ENCODE measurements at regions not wholly inside any gene's neighbourhood (a gene's known extent, or its start where the extent isn't known, plus 50 kb on each side); places are given as distances from the start of the nearest gene placed in this dataset.

- Histone ChIP-seq H3K36me3 (no peaks in the 10 kb centered on the region), H3K4me3 (no peak overlapping the region), H3K27ac (no peak overlapping the region), H3K9me3 (no peaks in the 10 kb centered on the region), H3K4me1 (no peaks in the 10 kb centered on the region), H3K27me3 (no peaks in the 10 kb centered on the region)
- intact Hi-C loops (cut with DNase I; ENCODE audit: low total_unique reads) = no loop called here
- DNase-seq = no peak
- TF ChIP-seq CTCF (IDR thresholded peaks at IDR 0.05) = no peak
Measured at GRCh38 chr5:25119650-25120049, 474.9 kb upstream of the CDH10 start.

- DNase-seq = no peak
- no peaks in the 10 kb centered on the region for H3K36me3 ChIP-seq
- no peaks in the 10 kb centered on the region for H3K4me1 ChIP-seq
- no peaks in the 10 kb centered on the region for H3K27me3 ChIP-seq
- H3K4me3 ChIP-seq = no peak overlapping the region
- intact Hi-C loops (cut with DNase I; ENCODE audit: low total_unique reads) = no loop called here
- no peaks in the 10 kb centered on the region for H3K9me3 ChIP-seq
- H3K27ac ChIP-seq = no peak overlapping the region
- no peak for TF ChIP-seq CTCF (IDR thresholded peaks at IDR 0.05)
Measured at GRCh38 chr5:25107853-25108252, 463.1 kb upstream of the CDH10 start.

DNA sequence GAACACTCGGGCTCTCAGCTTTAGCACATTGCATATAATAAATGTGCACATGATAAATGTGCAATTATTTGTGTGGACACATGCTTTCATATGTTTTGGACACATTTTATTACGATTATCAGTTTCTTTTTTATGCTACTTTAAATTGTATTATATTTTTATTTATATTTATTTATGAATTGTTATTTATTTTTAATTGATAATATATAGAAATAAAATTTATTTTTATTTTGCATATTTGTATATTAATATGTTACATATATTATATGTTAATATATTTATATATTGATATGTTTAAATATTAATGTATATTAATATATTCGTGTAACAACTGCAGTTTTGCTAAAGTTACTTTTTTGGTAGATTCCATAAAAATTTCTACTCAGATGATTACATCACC, 454.8 kb upstream of the CDH10 start:
- no peaks in the 10 kb centered on the region for H3K27me3 ChIP-seq
- TF ChIP-seq CTCF (IDR thresholded peaks at IDR 0.05) = no peak

GRCh38 chr5:25095261-25095660, 450.5 kb upstream of the CDH10 start:
- no peak overlapping the region for H3K4me3 ChIP-seq
- TF ChIP-seq CTCF (IDR thresholded peaks at IDR 0.05) = no peak
- H3K4me1 ChIP-seq = no peaks in the 10 kb centered on the region
- H3K36me3 ChIP-seq = no peaks in the 10 kb centered on the region
- no peaks in the 10 kb centered on the region for H3K9me3 ChIP-seq
- no peaks in the 10 kb centered on the region for H3K27me3 ChIP-seq
- no peak for DNase-seq
- intact Hi-C loops (cut with DNase I; ENCODE audit: low total_unique reads) = no loop called here
- no peak overlapping the region for H3K27ac ChIP-seq

More for the DNA sequence above, 454.8 kb upstream of the CDH10 start:
- H3K36me3 ChIP-seq = no peaks in the 10 kb centered on the region
- intact Hi-C loops (cut with DNase I; ENCODE audit: low total_unique reads) = no loop called here
- no peak for DNase-seq
- H3K4me1 ChIP-seq = no peaks in the 10 kb centered on the region
- H3K4me3 ChIP-seq = no peak overlapping the region
- no peaks in the 10 kb centered on the region for H3K9me3 ChIP-seq
- no peak overlapping the region for H3K27ac ChIP-seq

DNA sequence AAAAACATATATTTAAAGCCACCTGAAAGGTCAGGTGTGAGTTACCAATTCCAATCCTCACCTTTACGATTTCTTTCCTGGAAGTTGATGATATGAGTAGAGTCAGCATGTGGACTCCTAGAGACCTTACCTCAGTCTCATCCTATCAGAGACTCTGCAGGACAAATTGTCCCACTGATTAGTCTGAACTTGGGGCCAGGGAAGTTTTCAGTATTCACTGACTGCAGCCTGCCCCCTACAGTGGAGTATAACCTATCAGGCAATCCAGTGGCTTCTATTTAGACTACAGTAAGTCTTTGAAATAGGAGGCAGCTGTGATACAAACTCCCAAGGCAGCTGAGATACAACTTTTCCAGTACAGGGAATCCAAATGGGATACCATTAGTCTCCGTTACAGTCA, 449.4 kb upstream of the CDH10 start:
- H3K27ac ChIP-seq = no peak overlapping the region
- H3K9me3 ChIP-seq = no peaks in the 10 kb centered on the region
- no peaks in the 10 kb centered on the region for H3K36me3 ChIP-seq
- TF ChIP-seq CTCF (IDR thresholded peaks at IDR 0.05) = no peak
- intact Hi-C loops (cut with DNase I; ENCODE audit: low total_unique reads) = no loop called here
- H3K4me3 ChIP-seq = no peak overlapping the region
- H3K4me1 ChIP-seq = no peaks in the 10 kb centered on the region
- H3K27me3 ChIP-seq = no peaks in the 10 kb centered on the region
- no peak for DNase-seq

DNA sequence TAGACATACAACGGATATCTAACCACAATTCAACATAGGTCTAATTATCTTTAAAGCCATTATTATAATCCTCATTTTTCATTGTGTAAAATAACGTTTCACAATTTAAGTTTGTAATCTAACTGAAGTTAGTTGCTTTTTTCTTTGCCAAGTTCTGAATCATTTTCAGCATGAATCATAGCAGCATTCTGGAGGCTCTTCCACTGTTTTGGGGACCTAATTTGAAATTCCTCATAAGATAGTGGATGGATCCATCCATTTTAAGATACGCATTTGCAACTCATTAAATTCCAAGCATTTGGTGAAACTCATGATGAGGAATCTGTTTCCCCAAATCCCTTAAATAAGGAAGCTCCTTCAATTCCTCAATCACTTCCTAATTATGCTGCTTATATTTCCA, 447.1 kb upstream of the CDH10 start:
- no peaks in the 10 kb centered on the region for H3K4me1 ChIP-seq
- TF ChIP-seq CTCF (IDR thresholded peaks at IDR 0.05) = no peak
- no peak overlapping the region for H3K27ac ChIP-seq
- H3K9me3 ChIP-seq = no peaks in the 10 kb centered on the region
- H3K36me3 ChIP-seq = no peaks in the 10 kb centered on the region
- intact Hi-C loops (cut with DNase I; ENCODE audit: low total_unique reads) = no loop called here
- H3K4me3 ChIP-seq = no peak overlapping the region
- DNase-seq = no peak
- H3K27me3 ChIP-seq = no peaks in the 10 kb centered on the region

All from tibial artery (tissue), 4 donors.